ENCODE measurements at regions not wholly inside any gene's neighbourhood (a gene's known extent, or its start where the extent isn't known, plus 50 kb on each side); places are given as distances from the start of the nearest gene placed in this dataset.

- H2BK15ac ChIP-seq (ENCODE audit: low read length): no peak overlapping the region
- DNase-seq (ENCODE audit: low read depth in 1 of 2, low spot score in 2 of 2) (no peak), FAIRE-seq (no peak)
- H2AK5ac ChIP-seq (ENCODE audit: low read depth, low read length): no peak overlapping the region
- H3K9me3 ChIP-seq (ENCODE audit: insufficient read depth in 2 of 2, low read depth in 1 of 2, low read length in 1 of 2): no peaks in the 10 kb centered on the region
- H3K27me3 ChIP-seq (replicated peaks in 1 of 4; ENCODE audit: control insufficient read depth in 3 of 4, extremely low read depth in 1 of 4, insufficient read depth in 3 of 4, low read length in 3 of 4): no peaks in the 10 kb centered on the region
- no peak overlapping the region for H2BK5ac ChIP-seq (ENCODE audit: low read depth, low read length)
- no peak overlapping the region for H2BK20ac ChIP-seq (ENCODE audit: low read length)
- no peaks in the 10 kb centered on the region for H3K79me1 ChIP-seq (ENCODE audit: low read depth, low read length)
- H3K4me2 ChIP-seq (ENCODE audit: insufficient read depth in 1 of 2, low read depth in 2 of 2, low read length in 2 of 2): no peak overlapping the region
- no peak overlapping the region for H2AFZ ChIP-seq (ENCODE audit: low read length)
- ChIA-PET POLR2A (ENCODE audit: partially characterized antibody) (no interaction called here), CTCF (ENCODE audit: partially characterized antibody) (interaction anchor here (0.6 kb wide), 2 partner anchors 146 to 658 kb away, joined by 3 read pairs; no protein-coding TSS in a partner anchor)
- H4K8ac ChIP-seq (ENCODE audit: extremely low read depth, insufficient read depth, low read length): no peak overlapping the region
- no peak overlapping the region for H4K5ac ChIP-seq (ENCODE audit: insufficient read length, low read depth, low read length)
- peaks cover 0 to under 1% (median 0%) of the 10 kb centered on the region in 4 experiments; a peak in 2 of 7 replicates for H3K4me1 ChIP-seq (replicated peaks in 1 of 4; ENCODE audit: control insufficient read depth in 3 of 4, insufficient read depth in 4 of 4, low read length in 3 of 4)
- H3K27ac ChIP-seq (ENCODE audit: low read depth, low read length): no peak overlapping the region
- no peaks in the 10 kb centered on the region for H4K20me1 ChIP-seq (replicated peaks in 1 of 2; ENCODE audit: control insufficient read depth in 1 of 2, insufficient read depth in 2 of 2, low read length in 2 of 2)
- no peaks in the 10 kb centered on the region for H3K23me2 ChIP-seq (ENCODE audit: low read depth, low read length)
- no peak overlapping the region for H2BK120ac ChIP-seq (replicated peaks; ENCODE audit: low read depth, low read length)
- no peak overlapping the region for H3K14ac ChIP-seq (ENCODE audit: insufficient read length)
- no peaks in the 10 kb centered on the region for H3K36me3 ChIP-seq (ENCODE audit: control insufficient read depth in 2 of 4, insufficient read depth in 4 of 4, low read length in 3 of 4)
- no peak overlapping the region for H4K91ac ChIP-seq (replicated peaks; ENCODE audit: insufficient read length, low read length)
- no peaks in the 10 kb centered on the region for H3K79me2 ChIP-seq (ENCODE audit: control insufficient read depth in 1 of 2, insufficient read depth in 2 of 2, low read length in 2 of 2)
- H3K23ac ChIP-seq (ENCODE audit: insufficient read length): no peak overlapping the region
- no peak overlapping the region for H2BK12ac ChIP-seq (ENCODE audit: low read depth, low read length)
- H3K4me3 ChIP-seq (ENCODE audit: extremely low read depth in 1 of 4, insufficient read depth in 2 of 4, low read depth in 3 of 4, low read length in 4 of 4): no peak overlapping the region
- H3K9ac ChIP-seq (replicated peaks in 1 of 4; ENCODE audit: extremely low read depth in 1 of 4, low read depth in 3 of 4, low read length in 3 of 4): no peak overlapping the region
- no peak overlapping the region for H3K18ac ChIP-seq (ENCODE audit: extremely low read depth, low read length)
- no peak overlapping the region for H3K4ac ChIP-seq (replicated peaks; ENCODE audit: insufficient read length, low read depth, low read length)
- 76% methylated on average over 3 of the region's 3 CpGs; no CpG with 5 or more reads in 1 of the 2 experiments for WGBS, 2 experiments (ENCODE audit: extremely low coverage in 1 of 2, insufficient coverage in 1 of 2, insufficient read length in 1 of 2, insufficient replicate concordance in 2 of 2, low coverage in 1 of 2, low lambda C conversion rate in 2 of 2, missing lambda C conversion rate in 1 of 2)
- H3K56ac ChIP-seq (replicated peaks; ENCODE audit: insufficient read length, low read depth, low read length): no peak overlapping the region
- no peak for TF ChIP-seq CHD1 (IDR thresholded peaks at IDR 0.05; ENCODE audit: low read depth, low read length)
Measured at GRCh38 chr6:135575629-135576028, 78.1 kb upstream of the AHI1 start.
